ENCODE measurements at regions not wholly inside any gene's neighbourhood (a gene's known extent, or its start where the extent isn't known, plus 50 kb on each side); places are given as distances from the start of the nearest gene placed in this dataset.

DNA sequence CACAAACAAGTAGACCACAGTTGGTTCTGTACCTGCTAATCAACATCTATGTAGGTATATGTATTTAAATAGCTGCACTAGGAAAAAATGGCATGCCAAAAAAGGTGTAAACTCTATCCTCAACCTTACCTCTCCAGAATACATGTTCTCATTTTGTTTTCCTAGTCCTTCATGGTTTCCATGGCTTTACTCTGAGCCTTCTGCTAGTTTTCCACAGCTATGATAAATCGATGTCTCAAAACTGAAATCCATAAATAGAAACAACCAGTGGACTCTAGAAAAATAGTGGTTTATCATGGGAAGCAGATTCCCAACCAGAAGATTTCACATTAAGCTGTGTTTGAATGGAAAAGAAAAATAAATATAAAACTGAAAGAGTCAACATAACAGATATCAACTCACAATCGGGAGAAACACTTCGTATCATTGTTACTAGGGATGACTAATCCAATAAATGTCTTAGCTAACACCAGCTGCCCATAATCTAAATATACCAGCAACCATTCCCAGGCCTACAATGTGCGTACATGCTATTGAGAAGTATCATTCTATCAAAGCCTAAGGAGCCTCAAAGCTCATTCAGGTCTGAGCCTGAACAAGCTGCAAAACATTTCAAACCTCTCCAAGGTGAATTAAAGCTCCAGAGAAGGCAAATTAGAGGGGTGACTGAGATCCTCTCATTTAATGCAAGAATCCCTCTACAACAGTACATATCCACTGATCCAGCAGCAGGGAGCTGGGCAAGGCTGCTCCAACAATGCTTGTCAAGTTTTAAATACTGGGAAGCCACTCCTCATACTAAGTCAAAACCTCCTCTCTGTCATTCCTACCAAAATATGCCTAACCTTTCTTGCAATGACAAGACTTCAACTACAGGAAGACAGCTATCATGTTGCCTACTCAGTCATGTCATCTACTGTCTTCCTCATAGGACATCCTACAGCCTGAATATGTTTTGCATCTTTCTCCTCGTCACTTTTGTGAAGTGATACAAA lies 90.2 kb downstream of the KCTD12 start:
- no peak for DNase-seq

DNA sequence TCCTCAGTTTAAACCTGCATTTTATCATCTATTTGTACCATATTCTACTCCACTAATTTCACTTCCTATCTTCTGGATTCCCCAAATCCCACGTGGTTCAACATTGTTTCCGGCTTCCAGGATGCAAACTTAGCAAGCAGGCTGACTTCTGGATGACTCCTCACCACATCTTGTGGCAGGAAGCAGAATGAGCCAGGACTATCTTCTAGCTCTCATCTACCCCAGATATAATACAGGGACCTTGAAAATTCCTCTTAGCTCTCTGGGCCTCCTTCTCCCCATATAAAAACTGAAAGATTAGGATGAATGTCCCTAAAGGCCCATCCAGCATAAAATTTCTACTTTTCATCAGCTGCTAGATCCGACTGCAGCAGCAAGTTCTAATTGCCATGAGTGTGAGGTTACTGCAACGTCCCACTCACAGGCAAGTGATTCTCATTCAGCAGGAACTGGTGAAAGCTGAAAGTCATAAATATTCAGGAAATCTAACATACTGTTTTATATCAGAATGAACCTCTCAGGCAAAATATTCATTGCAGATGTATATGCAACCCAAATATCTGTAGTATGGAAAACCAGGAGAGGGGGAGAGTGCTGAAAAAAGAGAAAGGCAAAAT lies 93.4 kb downstream of the KCTD12 start:
- no peak for DNase-seq

DNA sequence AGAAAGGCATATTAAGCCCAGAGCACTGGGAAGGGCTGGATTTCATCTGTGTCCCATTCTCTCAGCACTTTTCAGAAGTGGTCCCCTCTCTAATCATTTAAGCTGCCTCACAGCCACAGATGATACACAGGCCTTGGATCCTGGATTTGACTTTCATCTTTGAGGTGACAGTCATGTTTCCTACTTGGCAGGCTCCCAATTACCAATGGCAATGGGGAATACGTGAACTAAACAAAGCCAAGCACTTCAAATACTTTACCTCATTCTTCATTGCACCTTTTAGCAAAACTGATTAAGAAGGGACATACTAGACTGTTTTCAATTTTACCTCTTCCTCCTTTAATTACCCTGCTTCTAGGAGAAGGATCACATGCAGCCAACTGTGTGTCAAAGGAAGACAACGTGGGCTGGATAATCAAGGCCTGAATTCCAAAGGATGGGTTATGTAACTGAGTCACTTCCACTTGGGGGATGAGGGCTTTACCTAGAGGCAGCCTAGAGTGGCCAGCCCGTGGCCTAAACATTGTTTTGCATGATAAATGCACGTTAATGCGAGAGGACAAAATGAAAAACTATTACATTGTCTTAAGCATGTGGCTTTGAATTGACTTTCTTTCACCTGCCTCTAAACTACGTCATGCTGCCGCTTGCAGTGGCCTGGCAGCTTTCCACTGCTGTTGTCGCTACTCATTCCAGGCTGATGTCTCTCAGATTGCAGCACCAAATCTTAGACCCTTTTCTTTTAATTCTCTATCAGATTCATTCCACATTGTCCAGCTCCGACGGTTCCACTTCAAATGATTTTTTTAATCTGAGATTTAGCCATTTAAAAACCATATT lies 95.0 kb downstream of the KCTD12 start:
- DNase-seq: no peak

DNA sequence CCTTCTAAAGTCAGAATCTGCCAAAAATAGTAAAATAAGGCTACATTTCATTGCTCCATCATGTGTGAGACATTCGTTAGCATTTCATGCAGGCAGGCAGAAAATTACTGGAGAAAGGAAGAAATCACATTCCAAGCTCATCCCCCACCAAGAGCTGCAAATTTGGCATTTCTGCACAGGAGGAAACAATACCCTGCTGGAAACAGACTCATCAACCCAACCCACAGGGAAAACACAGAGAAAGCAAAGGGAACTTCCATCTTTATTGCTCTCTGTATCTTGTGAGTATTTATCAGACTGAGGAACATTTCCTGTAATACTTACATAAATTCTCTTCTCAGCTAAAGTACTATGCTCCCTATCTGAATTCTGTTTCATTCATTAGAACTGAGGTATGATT lies 95.7 kb downstream of the KCTD12 start:
- DNase-seq: no peak

DNA sequence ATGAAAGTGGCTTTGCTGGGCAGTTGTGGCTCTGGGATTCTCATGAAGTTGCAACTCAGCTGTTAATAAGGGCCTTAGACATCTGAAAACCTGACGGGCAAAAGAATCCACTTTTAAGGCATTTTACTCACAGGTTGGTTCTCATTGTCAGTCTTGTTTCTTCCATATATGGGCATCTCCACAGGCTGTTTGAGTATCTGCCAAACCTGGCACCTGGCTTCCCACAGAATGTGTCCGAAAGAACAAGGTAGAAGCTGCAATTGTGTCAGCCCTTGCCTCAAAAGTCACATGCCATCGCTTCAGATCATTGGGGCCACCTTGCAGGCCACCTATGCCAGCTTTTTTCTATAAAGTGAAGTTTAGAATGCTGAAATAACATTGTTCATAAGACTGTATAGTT lies 102.4 kb downstream of the KCTD12 start:
- no peak for DNase-seq

DNA sequence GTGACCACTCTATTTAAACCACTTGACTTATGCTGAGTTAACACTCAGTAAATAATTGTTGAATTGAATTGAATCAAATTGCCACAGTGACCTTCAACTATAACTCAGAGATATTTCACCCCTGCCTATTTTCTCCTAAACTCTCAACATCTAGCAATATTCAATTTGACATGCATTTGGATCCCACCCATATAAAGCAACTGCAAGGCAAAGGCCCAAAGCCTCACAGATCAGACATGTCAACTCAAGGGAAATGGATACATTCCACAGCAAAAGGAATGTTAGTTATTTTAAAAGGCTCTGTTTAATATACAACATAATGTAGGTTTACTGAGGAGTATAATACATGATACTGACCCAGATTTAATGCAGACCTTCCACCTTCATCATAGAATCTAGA lies 107.4 kb downstream of the KCTD12 start:
- DNase-seq: no peak

DNA sequence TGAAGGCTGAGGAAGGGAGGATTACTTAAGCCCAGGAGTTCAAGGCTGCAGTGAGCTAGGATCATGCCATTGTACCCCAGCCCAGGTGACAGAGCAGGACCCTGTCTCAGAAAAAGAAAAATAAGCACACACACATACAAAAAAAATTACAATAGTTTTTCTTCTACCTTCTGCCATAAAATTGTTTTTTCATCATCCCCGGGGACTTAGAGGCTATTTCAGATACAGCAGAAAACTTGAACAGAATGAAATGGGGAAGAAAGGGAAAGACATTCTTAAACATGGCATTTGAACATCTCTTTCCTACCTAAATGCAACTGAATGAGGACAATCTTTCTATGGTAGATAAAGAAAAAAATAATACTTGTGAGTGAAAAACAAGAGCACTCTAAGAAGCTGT lies 109.1 kb downstream of the KCTD12 start:
- no peak for DNase-seq

DNA sequence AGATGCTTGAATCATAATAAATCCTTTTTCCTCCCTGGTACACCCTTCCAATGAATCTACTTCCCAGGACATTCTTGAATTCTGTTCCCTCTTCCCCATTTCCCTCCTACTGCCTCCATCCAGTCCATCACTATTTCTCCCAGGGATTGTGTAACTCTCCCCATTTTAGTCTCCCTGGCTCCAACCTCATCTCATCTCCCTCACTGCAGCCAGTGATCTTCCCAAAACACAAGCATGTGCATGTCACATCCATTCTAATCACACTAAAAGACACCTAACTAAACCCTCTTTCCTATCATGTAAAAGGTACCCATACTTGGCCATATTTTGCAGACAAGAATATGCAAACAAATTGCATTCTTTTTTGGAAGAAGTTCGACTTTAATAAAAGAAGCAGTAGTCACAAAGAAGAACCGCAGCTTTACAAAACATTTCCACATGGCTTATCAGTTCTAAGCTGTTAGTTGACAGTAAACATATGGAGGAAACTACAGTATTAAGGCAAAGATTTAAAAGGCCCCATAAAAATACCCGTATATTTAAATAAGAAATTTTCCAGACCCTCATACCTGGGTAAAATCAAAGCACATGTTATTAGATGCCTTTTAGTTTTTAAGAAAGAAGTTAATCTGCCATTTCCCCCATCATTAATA lies 111.0 kb downstream of the KCTD12 start:
- no peak for DNase-seq

DNA sequence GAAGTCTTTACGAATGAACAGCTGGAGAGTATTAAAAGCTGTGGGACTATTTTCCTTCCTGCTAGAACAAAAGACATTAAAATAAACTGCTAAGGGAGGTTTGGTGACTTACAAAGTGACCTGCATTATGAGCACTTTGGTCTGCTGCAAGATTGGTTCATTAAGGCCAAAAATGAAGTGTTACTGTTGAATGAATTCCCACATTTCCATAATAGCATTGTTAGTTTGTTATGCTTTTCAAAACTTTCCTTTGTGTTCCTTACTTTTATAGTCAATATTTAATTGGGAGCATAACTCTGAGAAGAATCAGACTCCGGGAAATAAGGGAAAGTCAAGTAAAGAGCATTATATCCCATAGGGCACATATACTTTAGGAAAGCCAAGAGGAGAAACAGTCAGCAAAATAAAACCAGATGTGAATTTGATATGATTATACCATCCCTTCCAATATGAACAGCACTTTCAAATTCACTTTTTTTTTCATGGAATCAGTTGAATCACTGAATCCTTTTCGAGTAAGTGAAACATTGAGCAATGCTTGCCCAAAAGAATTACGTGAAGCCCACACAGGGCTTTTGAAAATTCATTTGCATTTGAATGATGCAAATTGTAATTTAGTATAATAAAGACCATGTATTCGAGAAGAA lies 112.6 kb downstream of the KCTD12 start:
- DNase-seq: no peak

DNA sequence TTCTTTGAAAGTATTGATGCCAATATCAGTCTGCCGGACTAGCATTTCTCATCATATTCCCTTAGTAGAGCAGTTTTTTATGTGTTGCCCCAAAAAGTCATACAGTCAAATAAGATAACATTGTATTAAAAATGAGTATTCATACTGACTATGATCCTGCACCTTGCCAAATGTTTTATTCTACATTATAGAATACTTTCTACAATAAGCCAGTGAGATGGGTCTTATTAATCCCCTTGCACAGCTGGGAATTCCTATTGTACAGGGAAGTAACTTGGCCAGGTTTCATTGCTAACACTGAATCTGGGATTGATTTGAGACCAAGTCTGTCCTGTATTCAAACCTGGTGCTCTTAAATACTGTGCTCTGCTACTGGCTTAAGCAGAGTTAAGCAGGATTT lies 114.0 kb downstream of the KCTD12 start:
- DNase-seq: no peak

DNA sequence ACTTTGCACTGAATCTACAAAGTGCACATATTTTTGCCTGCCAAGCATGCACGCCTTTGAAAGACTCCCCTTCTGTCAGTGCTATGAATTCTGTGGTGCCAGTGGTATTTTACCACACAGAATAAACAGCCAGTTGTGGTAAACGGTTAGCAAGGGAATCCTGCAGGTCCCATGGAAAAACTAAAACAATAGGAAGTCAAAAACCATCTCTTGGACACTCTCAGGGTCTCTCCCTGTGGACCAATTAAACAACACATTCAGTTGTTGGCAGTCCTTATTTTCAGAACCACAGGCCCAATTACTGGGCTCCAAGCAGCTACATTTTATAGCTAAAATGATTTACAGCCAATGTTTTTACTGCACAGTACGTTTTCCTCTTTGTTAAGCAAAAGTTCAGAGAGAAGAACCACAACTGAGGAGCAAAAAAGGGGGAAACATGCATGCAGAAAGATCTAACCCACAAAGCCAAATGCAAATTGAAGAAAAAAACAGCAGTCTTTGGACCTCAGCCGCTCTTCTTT lies 116.9 kb downstream of the KCTD12 start:
- no peak for DNase-seq

DNA sequence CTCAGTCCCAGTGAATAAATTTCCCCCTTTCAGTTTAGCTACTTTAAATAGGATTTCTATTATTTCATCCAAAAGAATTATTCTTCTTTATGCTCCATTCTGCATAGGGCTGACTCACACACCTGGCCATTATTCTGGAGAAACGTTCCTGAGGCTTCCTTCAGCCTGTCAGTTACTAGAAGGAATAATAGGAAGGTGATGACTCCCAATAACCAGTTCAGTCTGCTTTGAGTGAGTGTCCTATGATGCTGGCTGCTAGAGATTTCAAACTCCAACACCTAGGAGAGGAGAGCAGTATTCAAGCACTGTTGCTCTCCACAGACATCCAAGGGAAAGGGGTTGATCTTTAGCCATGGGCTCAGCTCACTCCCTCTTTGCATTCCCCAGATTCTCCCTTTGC lies 117.8 kb downstream of the KCTD12 start:
- no peak for DNase-seq

DNA sequence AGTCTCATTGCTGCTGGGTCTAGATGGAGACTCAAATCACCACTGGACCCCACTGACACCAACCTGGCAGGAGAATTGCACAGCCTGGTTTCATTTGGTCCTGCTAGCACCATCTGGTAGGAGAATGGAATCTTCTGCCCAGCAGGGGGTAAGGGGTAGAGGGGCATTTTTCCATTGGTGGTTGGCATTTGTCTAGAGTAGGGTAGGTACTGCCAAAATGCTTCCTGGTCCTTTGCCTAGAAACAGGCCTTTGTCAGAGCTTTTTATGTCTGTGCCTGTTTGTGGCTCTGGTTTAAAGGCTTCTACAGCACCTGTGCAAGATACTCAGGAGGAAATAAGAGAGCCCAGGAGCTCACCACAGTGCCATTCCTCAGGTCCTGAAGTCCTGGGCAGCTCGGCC lies 121.3 kb downstream of the KCTD12 start:
- no peak for DNase-seq

DNA sequence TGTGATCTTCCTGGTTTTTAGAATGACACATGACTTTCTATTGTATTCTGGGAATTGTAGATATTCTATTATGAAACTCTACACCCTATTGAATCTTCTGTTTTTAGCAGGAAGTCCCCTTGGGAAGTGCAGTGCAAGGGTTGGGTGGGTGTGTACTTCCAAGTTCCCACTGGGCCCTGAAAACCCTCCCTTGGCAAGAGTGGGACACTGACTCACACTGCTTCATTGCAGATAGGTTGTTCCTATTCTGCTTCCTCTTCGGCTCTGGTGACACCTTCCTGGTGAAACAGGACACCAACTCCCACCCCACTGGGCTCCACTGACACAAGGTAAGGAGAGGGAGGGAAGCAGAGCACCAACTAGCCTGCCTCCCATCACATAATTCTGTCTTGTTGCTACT lies 121.8 kb downstream of the KCTD12 start:
- DNase-seq: no peak

DNA sequence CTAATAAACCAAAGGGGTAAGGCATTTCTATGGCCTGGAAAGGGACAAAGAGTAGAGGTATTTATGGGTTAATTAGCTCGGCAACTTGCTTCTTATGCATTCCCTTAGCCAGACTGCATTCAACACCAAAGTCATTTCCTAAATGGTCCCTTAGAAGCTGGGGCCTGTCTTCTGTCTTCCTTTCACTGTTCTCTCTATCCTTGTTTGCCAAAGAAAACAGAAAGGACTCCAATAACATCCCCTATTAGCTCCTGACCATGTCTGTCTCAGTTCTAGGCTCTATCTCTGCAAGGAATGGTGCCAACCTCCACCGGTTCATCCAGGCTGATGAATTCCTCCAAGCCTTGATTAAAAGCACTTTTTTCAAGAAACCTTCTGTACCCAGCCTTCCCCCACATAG lies 123.5 kb downstream of the KCTD12 start:
- no peak for DNase-seq

DNA sequence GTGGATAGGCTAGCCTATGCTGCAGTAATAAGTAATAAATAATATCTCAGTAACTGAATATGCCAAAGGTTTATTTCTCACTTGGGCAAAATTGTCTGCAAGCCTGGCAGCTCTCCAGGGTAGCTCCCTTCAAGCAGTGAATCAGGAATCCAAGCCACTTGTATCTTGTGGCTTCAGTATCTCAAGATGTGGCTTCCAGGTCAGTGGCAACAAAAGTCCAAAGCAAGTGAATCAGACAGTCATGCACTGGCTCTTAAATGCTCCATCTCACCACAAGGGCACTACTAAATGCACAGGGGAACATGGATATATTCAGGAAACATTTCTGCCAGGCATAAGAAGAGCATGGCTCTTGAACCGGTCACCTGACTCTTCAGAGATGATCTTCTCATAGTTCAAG lies 126.3 kb downstream of the KCTD12 start:
- DNase-seq: no peak

DNA sequence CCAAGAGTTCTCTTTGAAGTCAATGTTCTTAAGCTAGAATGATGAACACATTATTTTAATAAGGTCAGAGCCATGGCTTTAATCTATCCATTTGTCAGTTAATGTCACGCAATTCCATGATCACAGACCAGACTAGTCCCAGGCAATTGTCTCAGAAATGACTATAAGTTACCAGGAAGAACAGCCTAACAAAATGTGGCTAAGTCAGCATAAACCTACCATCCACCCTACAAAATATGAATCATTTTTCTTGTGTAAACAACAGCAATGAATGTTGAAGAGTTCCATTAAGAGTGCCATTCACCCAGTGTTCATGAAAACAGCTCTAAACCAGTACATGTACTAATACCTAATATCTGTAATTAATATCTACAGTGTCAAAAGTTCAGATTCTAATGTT lies 127.5 kb downstream of the KCTD12 start:
- no peak for DNase-seq

DNA sequence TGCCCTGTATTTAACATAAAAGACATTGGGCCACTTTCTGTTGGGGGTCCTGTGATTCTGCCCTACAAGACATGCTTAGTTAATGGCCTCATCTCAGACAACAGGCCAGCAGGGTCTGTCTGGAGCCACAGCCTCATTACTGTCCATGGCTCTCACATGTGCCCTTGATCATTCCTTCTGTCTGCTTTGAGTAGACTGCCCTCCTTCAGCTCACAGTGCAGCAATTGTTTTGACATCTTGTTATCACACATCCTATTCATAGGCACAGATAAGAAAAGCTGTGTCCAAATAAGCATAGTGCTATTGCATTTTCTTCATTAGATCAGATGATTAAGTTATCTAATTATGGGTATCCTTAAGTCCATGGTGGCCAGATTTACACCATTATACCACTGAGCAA lies 127.9 kb downstream of the KCTD12 start:
- DNase-seq: no peak

DNA sequence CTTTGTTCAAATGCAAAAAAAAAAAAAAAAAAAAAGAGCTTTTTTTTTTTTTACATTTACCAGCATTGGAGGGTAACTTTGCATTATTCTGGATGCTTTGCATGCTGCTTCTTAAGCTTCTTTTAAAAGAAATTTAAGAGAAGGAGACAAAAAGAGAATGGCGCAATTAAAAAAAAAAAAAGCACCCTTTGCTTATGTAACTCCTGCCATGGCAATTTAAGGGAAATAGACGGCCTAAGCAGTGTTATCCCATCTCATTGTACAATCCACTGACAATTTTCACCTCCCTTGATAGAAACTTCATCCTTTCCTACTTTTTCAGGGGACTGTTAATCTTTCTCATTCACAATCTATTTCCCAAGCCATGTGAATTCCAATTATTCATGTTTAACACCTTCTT lies 129.8 kb downstream of the KCTD12 start:
- no peak for DNase-seq

DNA sequence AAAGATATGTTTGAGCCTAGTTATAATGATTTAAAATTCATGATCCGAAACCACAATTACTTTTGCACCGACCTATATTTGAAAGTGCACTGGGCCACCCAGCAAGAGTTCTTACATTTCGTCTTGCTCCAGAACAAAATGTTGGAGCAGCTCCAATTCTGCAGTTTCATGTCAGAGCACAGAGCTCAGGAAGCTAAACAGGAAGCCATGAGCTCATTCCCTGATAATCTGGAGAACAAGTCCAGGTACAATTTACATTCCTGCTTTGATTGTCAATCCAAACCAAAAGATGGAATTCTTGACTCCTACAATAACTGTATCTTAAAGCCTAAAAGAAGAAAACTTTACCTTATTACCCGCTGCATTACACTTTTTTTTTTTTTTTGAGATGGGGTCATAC lies 131.8 kb downstream of the KCTD12 start:
- no peak for DNase-seq

DNA sequence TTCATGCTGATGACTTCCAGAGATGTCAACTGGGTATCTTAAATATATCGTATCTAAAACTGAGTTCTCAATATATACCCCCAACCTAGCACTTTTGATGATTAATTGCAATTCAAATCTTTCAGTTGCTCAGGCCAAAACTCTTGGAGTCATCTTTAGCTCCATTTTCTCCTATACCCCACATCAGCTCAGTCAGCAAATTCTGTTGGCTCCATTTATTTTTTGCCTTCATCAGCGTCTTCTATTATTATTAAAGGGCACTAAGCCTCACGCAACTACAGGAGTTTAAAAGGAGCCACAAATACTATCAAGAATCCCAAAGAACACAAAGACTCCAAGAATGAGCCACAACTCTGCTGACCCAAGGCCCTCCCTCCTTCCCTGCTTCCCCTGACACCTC lies 134.9 kb downstream of the KCTD12 start:
- no peak for DNase-seq

DNA sequence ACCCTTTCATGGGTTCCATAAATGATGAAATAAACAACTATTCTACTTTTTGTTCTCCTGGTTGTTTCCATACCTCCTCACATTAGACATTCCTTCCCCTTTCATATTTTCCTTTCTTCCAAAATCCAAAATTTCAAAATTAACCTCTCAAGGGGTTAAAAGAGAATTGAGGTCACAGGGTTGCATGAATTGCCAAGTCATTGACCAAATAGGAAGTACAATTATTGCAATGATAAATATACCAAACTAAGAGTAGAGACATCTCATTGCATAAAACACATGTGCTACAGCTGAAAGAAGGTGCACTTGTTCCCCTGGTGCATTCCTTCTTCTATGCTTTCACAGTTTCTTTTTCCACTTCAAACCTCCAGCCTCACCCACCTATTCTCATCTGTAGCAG lies 136.1 kb downstream of the KCTD12 start:
- no peak for DNase-seq

Measured in NCI-H1048 (cell line).